Fibroblast of lung (primary cell): ENCODE measurements at regions not wholly inside any gene's neighbourhood (a gene's known extent, or its start where the extent isn't known, plus 50 kb on each side); places are given as distances from the start of the nearest gene placed in this dataset.

Experiments used
- CTCF ChIP-seq, 2 donors: IDR thresholded peaks in 1 of 2; conservative IDR thresholded peaks in 1 of 2; 1 replicate in 1 of 2; 2 replicates in 1 of 2; pipeline ENCODE4 v1.5.1; 2011 to 2012; ENCODE audit warnings: low read length in 2 of 2, control low read depth in 1 of 2, inconsistent platforms in 1 of 2, low read depth in 1 of 2, mild to moderate bottlenecking in 1 of 2
- EZH2 ChIP-seq: IDR thresholded peaks from 2 replicates; pipeline ENCODE4 v1.5.1; 2012; ENCODE audit warnings: low read length, control low read depth, mild to moderate bottlenecking; ENCODE audit errors: missing control alignments

GRCh38 chr7:159197066-159197975 lies 52.7 kb upstream of the VIPR2 start:
- TF ChIP-seq CTCF (conservative IDR thresholded peaks at IDR 0.05 in 1 of 2, IDR thresholded peaks at IDR 0.05 in 1 of 2; ENCODE audit: low read depth in 1 of 2, low read length in 2 of 2), result no peak
- TF ChIP-seq EZH2, result no peak
